ENCODE measurements at regions not wholly inside any gene's neighbourhood (a gene's known extent, or its start where the extent isn't known, plus 50 kb on each side); places are given as distances from the start of the nearest gene placed in this dataset.

DNA sequence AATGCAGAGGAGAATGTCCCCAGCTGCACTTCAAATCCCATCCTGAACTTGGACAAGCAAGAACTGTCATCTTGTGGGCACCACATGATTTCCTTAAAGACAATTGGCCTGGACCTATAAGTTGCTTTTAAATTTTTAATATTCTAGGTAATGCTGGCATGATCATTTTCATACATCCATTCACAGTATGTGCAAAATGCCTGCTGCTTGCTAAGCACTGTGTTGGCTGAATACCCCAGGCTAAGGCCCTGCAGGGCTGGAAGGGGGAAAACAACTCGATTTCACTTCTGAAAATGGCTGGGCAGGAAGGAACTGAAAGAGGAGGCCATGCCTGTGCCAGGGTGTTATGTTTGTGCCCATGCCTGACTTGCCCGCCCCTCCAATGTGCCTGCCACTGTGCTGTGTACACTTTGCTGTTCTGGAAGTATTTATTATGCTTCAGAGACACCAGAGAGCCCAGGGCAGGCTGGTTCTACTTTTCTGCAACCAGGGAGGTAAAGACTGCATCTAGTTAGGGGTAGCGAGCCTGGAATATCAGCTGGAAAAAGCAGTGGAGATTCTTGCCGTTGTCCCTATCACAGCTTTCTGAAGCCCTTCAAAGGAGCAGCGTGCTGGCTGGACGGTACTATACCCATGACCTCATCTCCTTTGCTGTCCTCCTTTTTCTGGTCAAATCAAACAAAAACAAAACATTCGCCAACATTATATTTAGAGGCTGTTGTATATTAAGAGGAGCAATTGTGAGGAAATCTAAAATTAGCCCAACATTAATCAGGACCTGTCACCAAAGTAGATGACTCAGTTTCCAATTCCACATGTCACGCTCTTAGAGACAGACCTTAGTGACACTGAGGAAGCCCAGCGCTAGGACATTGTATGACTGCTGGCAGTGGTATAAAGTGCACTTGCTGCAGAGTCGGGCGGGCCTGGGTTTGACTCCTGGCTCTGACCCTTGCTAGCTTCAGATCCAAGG, 158.1 kb downstream of the DDX1 start:
- TF ChIP-seq, protein P1, sequence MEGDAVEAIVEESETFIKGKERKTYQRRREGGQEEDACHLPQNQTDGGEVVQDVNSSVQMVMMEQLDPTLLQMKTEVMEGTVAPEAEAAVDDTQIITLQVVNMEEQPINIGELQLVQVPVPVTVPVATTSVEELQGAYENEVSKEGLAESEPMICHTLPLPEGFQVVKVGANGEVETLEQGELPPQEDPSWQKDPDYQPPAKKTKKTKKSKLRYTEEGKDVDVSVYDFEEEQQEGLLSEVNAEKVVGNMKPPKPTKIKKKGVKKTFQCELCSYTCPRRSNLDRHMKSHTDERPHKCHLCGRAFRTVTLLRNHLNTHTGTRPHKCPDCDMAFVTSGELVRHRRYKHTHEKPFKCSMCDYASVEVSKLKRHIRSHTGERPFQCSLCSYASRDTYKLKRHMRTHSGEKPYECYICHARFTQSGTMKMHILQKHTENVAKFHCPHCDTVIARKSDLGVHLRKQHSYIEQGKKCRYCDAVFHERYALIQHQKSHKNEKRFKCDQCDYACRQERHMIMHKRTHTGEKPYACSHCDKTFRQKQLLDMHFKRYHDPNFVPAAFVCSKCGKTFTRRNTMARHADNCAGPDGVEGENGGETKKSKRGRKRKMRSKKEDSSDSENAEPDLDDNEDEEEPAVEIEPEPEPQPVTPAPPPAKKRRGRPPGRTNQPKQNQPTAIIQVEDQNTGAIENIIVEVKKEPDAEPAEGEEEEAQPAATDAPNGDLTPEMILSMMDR (conservative IDR thresholded peaks at IDR 0.05 in 1 of 2, IDR thresholded peaks at IDR 0.05 in 1 of 2; ENCODE audit: low read depth in 1 of 2, low read length in 2 of 2), result no peak
- TF ChIP-seq EZH2 (IDR thresholded peaks at IDR 0.05; ENCODE audit: low read length, missing control alignments), result no peak
